HepG2 (cell line): ENCODE measurements at regions not wholly inside any gene's neighbourhood (a gene's known extent, or its start where the extent isn't known, plus 50 kb on each side); places are given as distances from the start of the nearest gene placed in this dataset.

Source experiments
- ATAC-seq: fragments of 200-7000 bp; cut with Tn5 transposase; 3 replicates; pipeline ENCODE4 v1.9.1; 2020; ENCODE audit warnings: mild to moderate bottlenecking, moderate library complexity
- BruUV-seq: library from RNA; stranded (reverse); fragments of 400-500 nt; replicated peaks from 2 replicates; lab custom pipeline; 2021; lab: Mats Ljungman, UMichigan
- CTCF ChIA-PET: fragments of 300-600 bp; formaldehyde crosslinking; extraction: SDS; loops from one replicate; lab custom pipeline; 2021; ENCODE audit warnings: low total read pairs, inconsistent platforms, low intra/inter-chr PET ratio; lab: Yijun Ruan, JAX
- POLR2A ChIA-PET: fragments of 350-600 bp; sonication (Branson Sonifier 250); formaldehyde crosslinking; loops from one replicate; lab custom pipeline; 2020; ENCODE audit warnings: antibody characterized with exemption, inconsistent platforms; lab: Yijun Ruan, JAX
- DNase-seq: peaks from one replicate; pipeline ENCODE4 v3.0.0-alpha.2; 2015; ENCODE audit warnings: low spot score
- FAIRE-seq: peaks from 3 replicates; lab custom pipeline; 2011; peaks lifted over from hg19 to GRCh38; lab: Jason Lieb, UNC
- H2AFZ ChIP-seq: one replicate; pipeline ENCODE4 v1.6.1; 2011; ENCODE audit warnings: low read length, inconsistent platforms
- H3K27ac ChIP-seq: fragments of 300-600 bp; 3 replicates; pipeline ENCODE4 v1.8.0; 2011; ENCODE audit warnings: mixed run types, mild to moderate bottlenecking, mixed read lengths, low read length, inconsistent platforms; ENCODE audit not compliant: insufficient read depth; ENCODE audit errors: extremely low read length
- H3K27me3 ChIP-seq, 2 experiments: fragments of 200-600 bp in 1 of 2; 2 replicates in 1 of 2; 3 replicates in 1 of 2; pipeline versions ENCODE4 v1.6.0 to v1.8.0; 2011; ENCODE audit warnings: low read length in 2 of 2, mild to moderate bottlenecking in 2 of 2, moderate library complexity in 2 of 2, inconsistent platforms in 1 of 2; ENCODE audit not compliant: insufficient read depth in 2 of 2, control insufficient read depth in 1 of 2
- H3K36me3 ChIP-seq, 2 experiments: fragments of 200-600 bp in 1 of 2; replicated peaks in 1 of 2; 2 replicates in 1 of 2; 3 replicates in 1 of 2; pipeline versions ENCODE4 v1.5.1 to v1.8.0; 2011; ENCODE audit warnings: low read length in 2 of 2, inconsistent platforms in 1 of 2; ENCODE audit not compliant: insufficient read depth in 2 of 2, control insufficient read depth in 1 of 2
- H3K4me1 ChIP-seq: 2 replicates; pipeline ENCODE4 v1.5.1; 2012; ENCODE audit warnings: low read length, inconsistent platforms; ENCODE audit not compliant: insufficient read depth
- H3K4me2 ChIP-seq: 2 replicates; pipeline ENCODE4 v1.6.0; 2011; ENCODE audit warnings: low read depth, low read length, inconsistent platforms
- H3K4me3 ChIP-seq, 3 experiments: fragments of 200-600 bp in 1 of 3; sonication (generic), shearing (Covaris generic) in 1 of 3; replicated peaks in 1 of 3; 2 replicates each; pipeline ENCODE4 v1.5.1; 2011 to 2016; ENCODE audit warnings: low read length in 3 of 3, inconsistent platforms in 2 of 3, low read depth in 2 of 3, mild to moderate bottlenecking in 2 of 3, control low read depth in 1 of 3, mixed read lengths in 1 of 3; ENCODE audit not compliant: insufficient read depth in 1 of 3
- H3K79me2 ChIP-seq: one replicate; pipeline ENCODE4 v1.6.1; 2011; ENCODE audit warnings: low read length, inconsistent platforms; ENCODE audit not compliant: insufficient read depth
- H3K9ac ChIP-seq: 2 replicates; pipeline ENCODE4 v1.6.0; 2011; ENCODE audit warnings: mild to moderate bottlenecking, low read depth, low read length, inconsistent platforms; ENCODE audit not compliant: insufficient read depth
- H3K9me3 ChIP-seq: 2 replicates; pipeline ENCODE4 v1.5.1; 2012; ENCODE audit warnings: mild to moderate bottlenecking, low read length
- H4K20me1 ChIP-seq: 2 replicates; pipeline ENCODE4 v1.6.0; 2011; ENCODE audit warnings: inconsistent platforms, mild to moderate bottlenecking, low read length, moderate library complexity; ENCODE audit not compliant: insufficient read depth
- RFXANK ChIP-seq: IDR thresholded peaks from 2 replicates; pipeline ENCODE4 v1.6.1; 2016
- ZFP91 ChIP-seq: sonication (generic); formaldehyde crosslinking; IDR thresholded peaks from 2 replicates; pipeline ENCODE4 v1.9.0; 2022; ENCODE audit warnings: missing genetic modification reagents, mild to moderate bottlenecking, borderline replicate concordance
- ZNF17 ChIP-seq: sonication (generic); formaldehyde crosslinking; IDR thresholded peaks from 2 replicates; pipeline ENCODE4 v1.5.0; 2020; ENCODE audit warnings: mild to moderate bottlenecking, missing genetic modification reagents
- ZNF20 ChIP-seq: sonication (generic); formaldehyde crosslinking; IDR thresholded peaks from 2 replicates; pipeline ENCODE4 v1.4.0; 2020; ENCODE audit warnings: mild to moderate bottlenecking, moderate library complexity, missing genetic modification reagents
- ZNF3 ChIP-seq: IDR thresholded peaks from 2 replicates; pipeline ENCODE4 v1.7.0; 2017; ENCODE audit warnings: inconsistent platforms
- ZNF768 ChIP-seq: sonication (generic); formaldehyde crosslinking; IDR thresholded peaks from 2 replicates; pipeline ENCODE4 v1.4.0; 2020; ENCODE audit warnings: missing genetic modification reagents
- WGBS: methylation state at CpG from one replicate; pipeline ENCODE4 v1.1.6; 2017; ENCODE audit warnings: low lambda C conversion rate; 5-methylcytosine and 5-hydroxymethylcytosine counted together
- in situ Hi-C: cut with HindIII; loops from 2 replicates; pipeline ENCODE4 v1.10.0; 2017; ENCODE audit warnings: low pct_unique_long_range_greater_than_20kb; ENCODE audit not compliant: extremely low pct_ligation_motif_present
- intact Hi-C: fragments of 100-400 bp; cut with micrococcal nuclease; formaldehyde crosslinking; loops from one replicate; pipeline ENCODE4 v1.10.0; 2022; ENCODE audit not compliant: unreplicated experiment
- TF ChIP-seq, protein P1 (sequence below): sonication (generic); formaldehyde crosslinking; IDR thresholded peaks from 2 replicates; pipeline ENCODE4 v1.4.0; 2020; ENCODE audit warnings: missing genetic modification reagents
- TF ChIP-seq, protein P2 (sequence below), 2 experiments: sonication (generic) in 1 of 2; formaldehyde crosslinking in 1 of 2; IDR thresholded peaks; 2 replicates each; pipeline versions ENCODE4 v1.6.1 to v1.9.0; 2014 to 2022; ENCODE audit warnings: antibody characterized with exemption in 1 of 2, borderline replicate concordance in 1 of 2, inconsistent platforms in 1 of 2, low read depth in 1 of 2, missing genetic modification reagents in 1 of 2

DNA sequence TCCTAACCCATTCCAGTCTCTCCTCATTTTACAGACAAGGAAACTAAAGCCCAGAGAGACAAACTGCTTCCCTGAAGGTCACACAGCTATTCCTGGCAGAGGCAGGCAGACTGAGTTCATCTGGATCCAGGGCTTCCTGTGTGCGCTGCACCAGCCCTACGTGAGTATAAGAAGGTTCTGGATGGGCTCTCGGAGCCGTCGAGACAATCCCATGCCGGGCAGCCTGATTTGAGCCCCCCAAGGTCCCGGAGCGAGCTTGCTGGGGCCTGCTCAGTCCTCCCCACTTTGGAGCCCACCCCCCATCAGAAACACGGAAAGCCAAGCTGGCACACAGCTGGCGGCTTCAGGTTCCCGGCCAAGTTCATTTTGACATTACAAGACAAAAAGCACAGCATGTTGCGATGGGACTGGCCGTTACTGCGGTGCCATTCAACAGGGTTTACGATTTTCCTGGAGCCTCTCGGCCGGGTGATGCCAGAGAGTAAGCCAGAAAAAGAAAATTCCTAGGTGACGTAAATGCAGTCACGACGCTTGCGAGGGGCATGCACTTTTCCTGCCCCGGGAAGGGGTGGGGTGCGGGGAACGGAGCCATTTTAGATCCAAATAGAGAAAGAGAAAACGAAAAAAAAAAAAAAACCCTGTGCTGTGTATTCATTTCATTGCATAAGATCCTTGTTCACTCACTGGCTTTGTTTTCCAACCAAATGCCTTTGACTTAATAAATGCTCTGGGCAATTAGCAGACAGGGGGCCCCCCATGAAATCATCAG is 167.1 kb upstream of the FOXF1 start:
- POLR2A ChIA-PET = no interaction called here
- no TSS peak for BruUV-seq

More for the DNA sequence above, 167.1 kb upstream of the FOXF1 start:
- no peak overlapping the region for H2AFZ ChIP-seq
- WGBS = 12% methylated on average over 18 of the region's 25 CpGs
- ATAC-seq (no peak), FAIRE-seq (no peak), DNase-seq (no peak)
- no peak overlapping the region for H3K27ac ChIP-seq
- CTCF ChIA-PET = no interaction called here
- H4K20me1 ChIP-seq = no peaks in the 10 kb centered on the region; the same call in 1 of the 2 replicates
- in situ Hi-C loops (loop anchor here (5.0 kb wide), 1 partner anchor 174 kb away; no protein-coding TSS in a partner anchor), intact Hi-C loops (no loop called here)
- H3K9me3 ChIP-seq = no peaks in the 10 kb centered on the region
- no peak overlapping the region for H3K4me2 ChIP-seq
- H3K36me3 ChIP-seq = no peaks in the 10 kb centered on the region
- H3K4me3 ChIP-seq = no peak overlapping the region
- H3K79me2 ChIP-seq = no peaks in the 10 kb centered on the region
- peaks cover 0 to 62% of the 10 kb centered on the region in 2 experiments; a peak in 4 of 5 replicates for H3K27me3 ChIP-seq
- H3K4me1 ChIP-seq = no peaks in the 10 kb centered on the region
- no peak overlapping the region for H3K9ac ChIP-seq
- TF ChIP-seq ZNF20 (no peak), ZNF3 (CRISPR knock-in tag) (no peak), ZNF17 (CRISPR knock-in tag) (no peak), RFXANK (CRISPR knock-in tag) (no peak), ZNF768 (0 out of 2 replicates have a peak, but pooled peaks have one; percentile 13), ZFP91 (no peak)
- TF ChIP-seq, protein P1, sequence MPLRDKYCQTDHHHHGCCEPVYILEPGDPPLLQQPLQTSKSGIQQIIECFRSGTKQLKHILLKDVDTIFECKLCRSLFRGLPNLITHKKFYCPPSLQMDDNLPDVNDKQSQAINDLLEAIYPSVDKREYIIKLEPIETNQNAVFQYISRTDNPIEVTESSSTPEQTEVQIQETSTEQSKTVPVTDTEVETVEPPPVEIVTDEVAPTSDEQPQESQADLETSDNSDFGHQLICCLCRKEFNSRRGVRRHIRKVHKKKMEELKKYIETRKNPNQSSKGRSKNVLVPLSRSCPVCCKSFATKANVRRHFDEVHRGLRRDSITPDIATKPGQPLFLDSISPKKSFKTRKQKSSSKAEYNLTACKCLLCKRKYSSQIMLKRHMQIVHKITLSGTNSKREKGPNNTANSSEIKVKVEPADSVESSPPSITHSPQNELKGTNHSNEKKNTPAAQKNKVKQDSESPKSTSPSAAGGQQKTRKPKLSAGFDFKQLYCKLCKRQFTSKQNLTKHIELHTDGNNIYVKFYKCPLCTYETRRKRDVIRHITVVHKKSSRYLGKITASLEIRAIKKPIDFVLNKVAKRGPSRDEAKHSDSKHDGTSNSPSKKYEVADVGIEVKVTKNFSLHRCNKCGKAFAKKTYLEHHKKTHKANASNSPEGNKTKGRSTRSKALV (CRISPR knock-in tag) = no peak
- TF ChIP-seq, protein P2, sequence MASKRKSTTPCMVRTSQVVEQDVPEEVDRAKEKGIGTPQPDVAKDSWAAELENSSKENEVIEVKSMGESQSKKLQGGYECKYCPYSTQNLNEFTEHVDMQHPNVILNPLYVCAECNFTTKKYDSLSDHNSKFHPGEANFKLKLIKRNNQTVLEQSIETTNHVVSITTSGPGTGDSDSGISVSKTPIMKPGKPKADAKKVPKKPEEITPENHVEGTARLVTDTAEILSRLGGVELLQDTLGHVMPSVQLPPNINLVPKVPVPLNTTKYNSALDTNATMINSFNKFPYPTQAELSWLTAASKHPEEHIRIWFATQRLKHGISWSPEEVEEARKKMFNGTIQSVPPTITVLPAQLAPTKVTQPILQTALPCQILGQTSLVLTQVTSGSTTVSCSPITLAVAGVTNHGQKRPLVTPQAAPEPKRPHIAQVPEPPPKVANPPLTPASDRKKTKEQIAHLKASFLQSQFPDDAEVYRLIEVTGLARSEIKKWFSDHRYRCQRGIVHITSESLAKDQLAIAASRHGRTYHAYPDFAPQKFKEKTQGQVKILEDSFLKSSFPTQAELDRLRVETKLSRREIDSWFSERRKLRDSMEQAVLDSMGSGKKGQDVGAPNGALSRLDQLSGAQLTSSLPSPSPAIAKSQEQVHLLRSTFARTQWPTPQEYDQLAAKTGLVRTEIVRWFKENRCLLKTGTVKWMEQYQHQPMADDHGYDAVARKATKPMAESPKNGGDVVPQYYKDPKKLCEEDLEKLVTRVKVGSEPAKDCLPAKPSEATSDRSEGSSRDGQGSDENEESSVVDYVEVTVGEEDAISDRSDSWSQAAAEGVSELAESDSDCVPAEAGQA (IDR thresholded peaks at IDR 0.05; ENCODE audit: low read depth) = no peak
- TF ChIP-seq, protein P2 (CRISPR knock-in tag; IDR thresholded peaks at IDR 0.05; ENCODE audit: borderline replicate concordance) = no peak
